Globus pallidus (tissue), 1 donor: ENCODE measurements at regions not wholly inside any gene's neighbourhood (a gene's known extent, or its start where the extent isn't known, plus 50 kb on each side); places are given as distances from the start of the nearest gene placed in this dataset.
A peak's percentile ranks its signal among the peaks of the same experiment; 100 is the strongest.

Source experiments
- DNase-seq: peaks from one replicate; pipeline ENCODE4 v3.0.0-alpha.2; 2015; ENCODE audit warnings: low spot score

DNA sequence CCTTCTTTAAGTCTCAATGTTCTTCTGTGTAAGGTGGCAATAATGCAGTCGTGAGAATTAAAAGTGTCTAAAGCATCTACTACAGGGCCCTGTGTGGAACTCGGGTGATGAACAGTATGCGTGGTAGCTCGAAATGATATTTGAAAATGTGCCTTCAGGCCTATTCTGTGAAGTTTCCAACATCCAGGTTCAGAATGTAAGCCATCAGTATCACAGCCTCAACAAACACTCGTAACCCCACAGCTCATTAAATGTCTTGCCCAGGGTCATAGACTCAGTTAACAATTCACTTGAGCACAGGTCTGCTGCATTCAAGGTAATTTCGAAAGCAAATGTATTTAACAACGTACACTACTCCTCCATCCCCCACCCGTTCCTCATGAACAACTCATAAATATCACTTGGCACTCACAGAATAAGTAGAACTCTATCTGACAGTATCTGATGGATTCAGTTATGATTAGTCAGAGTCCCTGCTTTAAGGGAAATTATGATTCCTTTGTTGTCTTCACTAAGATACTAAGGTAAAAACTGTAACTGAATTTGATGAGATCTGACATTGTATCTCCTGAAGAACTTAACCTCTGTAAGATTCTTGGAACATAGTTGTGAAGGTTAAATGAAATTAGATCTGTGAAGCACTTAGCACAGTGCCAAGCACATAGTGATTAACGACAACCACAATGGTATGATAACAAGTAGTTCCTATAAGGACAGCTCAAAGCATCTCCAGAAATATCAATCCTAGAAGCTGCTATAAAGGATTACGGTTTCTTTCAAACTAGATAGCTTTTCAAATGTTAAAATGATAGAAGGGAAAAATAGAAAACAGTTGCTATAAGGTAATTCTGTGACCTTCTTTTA lies 642.3 kb downstream of the TBL1XR1 start:
- DNase-seq: no peak

- no peak for DNase-seq
Observed at GRCh38 chr3:176554264-176554663, 643.0 kb downstream of the TBL1XR1 start.

GRCh38 chr3:176526942-176527341 lies 670.3 kb downstream of the TBL1XR1 start:
- no peak for DNase-seq

- no peak for DNase-seq
Observed at GRCh38 chr3:176526225-176526624, 671.1 kb downstream of the TBL1XR1 start.

- no peak for DNase-seq
Observed at GRCh38 chr3:176523114-176523513, 674.2 kb downstream of the TBL1XR1 start.

- no peak for DNase-seq
Observed at GRCh38 chr3:176522436-176522835, 674.8 kb downstream of the TBL1XR1 start.

DNA sequence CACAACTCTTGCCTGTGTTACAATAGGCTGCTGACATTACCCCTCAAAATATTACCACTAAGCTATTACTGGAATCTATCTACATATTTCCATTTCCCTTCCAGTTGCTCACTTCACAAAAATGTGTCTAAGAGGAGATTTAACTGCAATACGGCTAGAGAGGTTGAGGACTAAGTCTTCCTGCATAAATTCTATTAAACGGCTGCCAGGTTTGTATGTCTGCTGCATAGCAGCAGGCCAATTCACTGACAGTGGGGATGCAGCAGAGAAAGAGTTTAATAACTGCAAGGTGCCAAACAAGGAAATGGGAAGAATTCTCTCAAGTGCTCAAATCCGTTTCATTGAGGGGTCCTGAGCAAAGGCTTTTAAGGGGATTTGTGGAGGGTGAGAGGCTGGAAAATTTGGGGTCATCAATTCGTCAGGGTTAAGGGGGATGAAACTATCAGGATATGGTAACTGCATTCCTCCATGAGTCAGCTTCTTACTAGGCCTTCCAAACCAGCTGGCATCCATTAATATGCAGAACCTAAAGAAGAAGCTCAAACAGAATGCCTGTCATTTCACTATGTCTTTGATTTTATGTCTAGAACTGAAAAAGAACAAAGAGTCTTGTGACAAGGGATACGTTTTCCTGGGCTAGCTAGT lies 675.6 kb downstream of the TBL1XR1 start:
- no peak for DNase-seq

GRCh38 chr3:176514297-176514696 lies 683.0 kb downstream of the TBL1XR1 start:
- peak; percentile 15 for DNase-seq

DNA sequence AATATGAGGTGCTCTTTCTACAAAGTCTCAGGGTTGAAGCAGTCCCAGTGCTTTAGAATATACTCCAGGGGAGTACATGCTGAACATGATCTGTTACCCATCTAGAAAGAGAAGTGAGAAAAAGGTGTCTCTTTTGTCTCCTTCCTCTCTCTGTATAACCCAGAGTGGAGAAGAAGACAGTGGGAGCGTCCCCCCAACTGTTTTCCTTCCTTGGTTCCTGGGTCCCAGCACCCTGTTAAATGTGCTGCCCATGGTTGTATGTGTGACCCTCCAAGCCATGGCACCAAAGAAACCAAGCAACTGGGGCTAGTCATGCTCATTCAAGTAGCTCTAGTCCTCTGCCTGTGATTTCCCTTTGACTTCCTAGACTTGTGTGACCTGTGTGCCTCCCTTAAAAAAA lies 683.7 kb downstream of the TBL1XR1 start:
- no peak for DNase-seq

GRCh38 chr3:176512037-176512436 lies 685.2 kb downstream of the TBL1XR1 start:
- no peak for DNase-seq

DNA sequence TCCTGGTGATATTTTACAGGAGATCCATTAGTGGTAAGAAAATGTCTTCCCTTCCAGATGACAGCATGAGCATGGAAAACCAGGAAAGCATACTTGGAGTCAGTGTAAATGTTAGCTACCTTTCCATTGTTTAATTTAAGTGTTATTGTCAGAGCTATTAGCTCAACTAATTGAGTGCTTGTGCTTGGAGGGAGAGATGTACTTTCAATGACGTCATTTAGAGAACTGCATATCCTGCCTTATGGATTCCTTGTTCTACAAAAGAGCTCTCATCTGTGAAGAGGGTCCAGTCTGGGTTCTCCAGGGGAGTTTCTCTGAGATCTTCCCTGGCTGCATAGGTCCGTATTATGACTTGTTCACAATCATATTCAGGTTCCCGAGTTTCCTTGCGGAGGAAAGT lies 687.2 kb downstream of the TBL1XR1 start:
- no peak for DNase-seq

- DNase-seq: no peak
Observed at GRCh38 chr3:176505878-176506621, 691.2 kb downstream of the TBL1XR1 start.

- DNase-seq: no peak
Observed at GRCh38 chr3:176491084-176491483, 706.2 kb downstream of the TBL1XR1 start.

GRCh38 chr3:176490357-176490756 lies 706.9 kb downstream of the TBL1XR1 start:
- DNase-seq: no peak

DNA sequence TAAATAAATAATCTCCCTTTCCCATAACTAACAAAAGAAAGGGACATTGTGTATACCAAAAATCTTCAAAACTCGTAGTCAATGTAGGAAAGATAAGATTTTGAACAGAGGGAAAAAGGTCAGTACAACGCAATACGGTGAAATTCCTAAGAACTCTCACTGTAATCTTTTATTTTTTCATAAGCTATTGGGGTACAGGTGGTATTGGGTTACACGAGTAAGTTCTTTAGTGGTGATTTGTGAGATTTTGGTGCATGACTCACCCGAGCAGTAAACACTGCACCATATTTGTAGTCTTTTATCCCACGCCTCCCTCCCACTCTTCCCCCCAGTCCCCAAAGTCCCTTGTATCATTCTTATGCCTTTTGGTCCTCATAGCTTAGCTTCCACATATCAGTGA lies 718.0 kb downstream of the TBL1XR1 start:
- DNase-seq: no peak

DNA sequence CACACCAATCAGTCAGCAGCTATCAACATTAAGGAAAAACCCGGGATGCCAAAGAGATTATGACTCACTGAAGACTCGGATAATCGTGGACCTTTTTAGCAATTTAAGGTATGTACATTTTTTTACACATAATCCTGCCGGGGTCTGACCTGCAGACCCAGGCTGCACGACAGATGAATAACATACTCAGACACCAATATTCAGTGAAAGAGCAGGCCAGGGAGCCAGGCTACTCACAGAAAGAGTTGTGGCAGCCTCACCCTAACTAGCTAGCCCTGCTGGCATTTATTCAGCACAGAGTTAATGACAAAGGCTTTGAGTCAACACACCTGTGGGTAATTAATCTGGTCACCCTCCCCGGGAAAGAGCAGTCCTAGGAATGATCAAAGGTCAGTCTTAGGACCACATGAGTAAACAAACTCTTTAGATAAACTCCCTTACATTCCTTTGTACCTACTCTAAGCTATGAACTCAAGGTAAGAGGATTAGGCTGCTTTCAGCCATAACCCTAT lies 727.5 kb downstream of the TBL1XR1 start:
- DNase-seq: no peak

GRCh38 chr3:176463610-176464009 lies 733.7 kb downstream of the TBL1XR1 start:
- DNase-seq: no peak

DNA sequence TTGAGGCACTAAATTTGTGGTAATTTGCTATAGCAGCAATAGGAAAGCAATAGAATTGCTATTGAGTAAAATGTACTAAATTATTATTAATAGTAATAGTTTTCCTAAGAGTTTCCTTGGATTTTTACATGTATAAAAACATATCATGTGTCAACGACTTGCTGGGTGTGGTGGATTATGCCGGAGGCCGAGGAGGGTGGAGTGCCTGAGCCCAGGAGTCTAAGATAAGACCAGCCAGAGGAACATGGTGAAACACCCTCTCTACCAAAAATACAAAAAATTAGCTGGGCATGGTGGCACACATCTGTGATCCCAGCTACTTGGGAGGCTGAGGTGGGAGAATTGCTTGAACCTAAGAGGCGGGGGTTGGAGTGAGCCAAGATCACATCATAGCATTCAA lies 749.9 kb downstream of the TBL1XR1 start:
- DNase-seq: no peak

- DNase-seq: no peak
Observed at GRCh38 chr3:176442326-176442725, 755.0 kb downstream of the TBL1XR1 start.

DNA sequence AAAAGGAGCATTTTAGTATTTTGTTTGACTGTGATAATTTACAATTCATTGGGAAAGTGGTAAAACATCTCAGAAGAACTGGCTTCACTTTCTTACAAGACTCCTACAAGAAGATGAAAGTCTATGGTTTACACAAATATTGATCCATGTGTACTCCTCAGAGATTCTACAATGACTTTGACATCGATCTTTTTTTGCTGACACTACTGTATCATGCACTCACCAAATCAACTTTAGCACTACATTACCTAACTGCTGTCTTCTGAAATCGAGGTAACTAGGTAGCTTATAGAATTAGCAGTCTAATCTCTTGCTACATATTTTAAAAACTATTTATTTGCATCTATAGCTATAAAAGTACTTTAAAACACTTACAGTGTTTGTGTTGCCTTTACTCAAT lies 757.6 kb downstream of the TBL1XR1 start:
- no peak for DNase-seq

DNA sequence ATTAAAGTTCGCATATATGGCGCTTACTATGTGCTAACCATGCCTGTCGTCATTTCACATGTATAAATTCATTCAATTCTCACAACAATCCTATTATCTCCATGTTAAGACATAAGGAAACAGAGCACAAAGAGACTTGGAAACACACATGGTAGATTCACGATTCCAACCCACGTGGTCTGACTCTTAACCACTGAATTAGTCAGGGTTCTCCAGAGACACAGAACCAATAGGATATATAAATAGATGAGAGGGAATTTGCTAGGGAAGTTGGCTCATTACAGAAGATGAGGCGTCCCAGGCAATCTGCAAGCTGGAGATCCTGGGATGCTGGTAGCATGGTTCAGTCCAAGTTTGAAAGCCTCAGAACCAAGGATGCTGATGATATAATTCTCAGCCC lies 765.3 kb downstream of the TBL1XR1 start:
- DNase-seq: no peak

DNA sequence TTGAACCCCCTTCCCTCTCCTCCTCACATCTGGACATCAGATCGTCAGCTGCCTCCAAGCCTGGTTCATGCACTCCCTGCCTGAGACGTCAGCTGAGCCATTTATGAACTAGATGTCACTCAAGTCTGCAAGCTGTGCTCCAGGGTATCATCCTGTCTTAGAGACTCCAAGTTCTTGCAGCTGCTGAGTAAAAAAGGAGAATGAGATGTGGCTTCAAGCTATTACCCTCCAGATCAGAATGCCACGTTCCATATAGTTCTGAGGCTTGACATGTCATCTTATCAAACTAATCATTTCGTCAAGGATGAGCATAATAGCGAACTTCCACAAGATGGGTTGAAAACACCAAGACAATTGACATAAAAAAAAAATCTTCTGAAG lies 766.3 kb downstream of the TBL1XR1 start:
- no peak for DNase-seq
